IPS-18a (cell line): ENCODE measurements at regions not wholly inside any gene's neighbourhood (a gene's known extent, or its start where the extent isn't known, plus 50 kb on each side); places are given as distances from the start of the nearest gene placed in this dataset.
"Not testable (repeated sequence)": the region's sequence is repeated elsewhere in the genome, so short reads cannot be mapped to it uniquely, and the experiment has no call there.

Experiments used
- H3K27ac ChIP-seq: one replicate; pipeline ENCODE4 v1.5.1; 2013; ENCODE audit warnings: low read length
- H3K27me3 ChIP-seq: one replicate; pipeline ENCODE4 v1.6.1; 2013; ENCODE audit warnings: mild to moderate bottlenecking, low read length; ENCODE audit not compliant: control insufficient read depth, insufficient read depth
- H3K36me3 ChIP-seq: one replicate; pipeline ENCODE4 v1.6.1; 2013; ENCODE audit warnings: low read depth, low read length; ENCODE audit not compliant: control insufficient read depth
- H3K4me1 ChIP-seq: one replicate; pipeline ENCODE4 v1.6.1; 2013; ENCODE audit warnings: low read depth, low read length; ENCODE audit not compliant: control insufficient read depth
- H3K4me3 ChIP-seq: one replicate; pipeline ENCODE4 v1.5.1; 2013; ENCODE audit warnings: low read length
- H3K9ac ChIP-seq: one replicate; pipeline ENCODE4 v1.6.1; 2013; ENCODE audit warnings: mild to moderate bottlenecking, low read length, moderate library complexity
- H3K9me3 ChIP-seq: one replicate; pipeline ENCODE4 v1.6.1; 2013; ENCODE audit warnings: low read depth, low read length; ENCODE audit not compliant: control insufficient read depth

DNA sequence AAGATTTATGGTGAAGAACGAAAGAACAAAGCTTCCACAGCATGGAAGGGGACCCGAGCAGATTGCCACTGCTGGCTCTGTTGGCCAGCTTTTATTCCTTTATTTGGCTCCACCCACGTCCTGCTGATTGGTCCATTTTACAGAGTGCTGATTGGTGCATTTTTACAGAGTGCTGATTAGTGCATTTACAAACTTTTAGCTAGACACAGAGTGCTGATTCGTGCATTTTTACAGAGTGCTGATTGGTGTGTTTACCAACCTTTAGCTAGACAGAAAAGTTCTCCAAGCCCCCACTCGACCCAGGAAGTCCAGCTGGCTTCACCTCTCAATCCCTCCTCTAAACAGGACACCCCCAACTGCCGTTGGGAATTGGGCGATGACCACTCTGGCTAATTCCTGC is 511.5 kb downstream of the CCER1 start:
- not testable (repeated sequence) for H3K4me1 ChIP-seq, H3K9ac ChIP-seq, H3K27ac ChIP-seq, H3K27me3 ChIP-seq, H3K36me3 ChIP-seq, H3K9me3 ChIP-seq, H3K4me3 ChIP-seq

- Histone ChIP-seq H3K36me3 (no peaks in the 10 kb centered on the region), H3K9me3 (peaks cover 3% of the 10 kb centered on the region)
Measured at GRCh38 chr12:90441431-90441830, 513.5 kb downstream of the CCER1 start.

DNA sequence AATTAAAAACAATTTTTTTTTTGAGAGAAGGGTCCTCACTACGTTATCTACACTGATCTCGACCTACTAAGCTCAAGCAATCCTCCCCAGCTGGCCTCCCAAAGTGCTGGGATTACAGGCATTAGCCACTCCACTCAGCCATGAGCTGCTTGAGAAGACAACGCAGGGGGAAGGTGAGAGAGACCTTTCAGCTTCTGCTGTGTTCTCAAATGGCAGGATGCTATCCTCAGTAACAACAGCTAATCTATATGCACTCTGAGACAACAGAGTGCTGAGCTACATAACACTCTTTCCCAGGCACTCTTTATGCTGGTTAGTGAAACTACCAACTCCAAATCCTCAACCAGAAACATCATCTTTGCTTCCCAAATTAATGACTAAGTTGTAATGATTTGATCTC is 526.1 kb downstream of the CCER1 start:
- Histone ChIP-seq H3K27ac (no peak overlapping the region), H3K9ac (no peak overlapping the region), H3K4me1 (no peaks in the 10 kb centered on the region), H3K27me3 (no peaks in the 10 kb centered on the region), H3K4me3 (no peak overlapping the region), H3K36me3 (no peaks in the 10 kb centered on the region), H3K9me3 (no peaks in the 10 kb centered on the region)

More at GRCh38 chr12:90441431-90441830, 513.5 kb downstream of the CCER1 start:
- H3K4me1 ChIP-seq: no peaks in the 10 kb centered on the region
- H3K27ac ChIP-seq: no peak overlapping the region
- H3K27me3 ChIP-seq: no peaks in the 10 kb centered on the region
- no peak overlapping the region for H3K9ac ChIP-seq
- H3K4me3 ChIP-seq: no peak overlapping the region

- no peak overlapping the region for H3K27ac ChIP-seq
- H3K36me3 ChIP-seq: no peaks in the 10 kb centered on the region
- H3K4me1 ChIP-seq: no peaks in the 10 kb centered on the region
- no peaks in the 10 kb centered on the region for H3K27me3 ChIP-seq
- H3K9me3 ChIP-seq: no peaks in the 10 kb centered on the region
- H3K4me3 ChIP-seq: no peak overlapping the region
- no peak overlapping the region for H3K9ac ChIP-seq
Measured at GRCh38 chr12:90428465-90428864, 526.5 kb downstream of the CCER1 start.

GRCh38 chr12:90423965-90424364 is 531.0 kb downstream of the CCER1 start:
- H3K36me3 ChIP-seq: no peaks in the 10 kb centered on the region
- H3K9ac ChIP-seq: no peak overlapping the region
- H3K4me3 ChIP-seq: no peak overlapping the region
- H3K9me3 ChIP-seq: no peaks in the 10 kb centered on the region
- no peaks in the 10 kb centered on the region for H3K27me3 ChIP-seq
- no peak overlapping the region for H3K27ac ChIP-seq
- no peaks in the 10 kb centered on the region for H3K4me1 ChIP-seq

- Histone ChIP-seq H3K9ac (no peak overlapping the region), H3K36me3 (no peaks in the 10 kb centered on the region), H3K4me1 (peaks cover 6% of the 10 kb centered on the region), H3K4me3 (no peak overlapping the region), H3K9me3 (no peaks in the 10 kb centered on the region), H3K27me3 (no peaks in the 10 kb centered on the region), H3K27ac (no peak overlapping the region)
Measured at GRCh38 chr12:90410962-90411361, 544.0 kb downstream of the CCER1 start.

GRCh38 chr12:90407841-90408240 is 547.1 kb downstream of the CCER1 start:
- H3K27me3 ChIP-seq: no peaks in the 10 kb centered on the region
- no peaks in the 10 kb centered on the region for H3K9me3 ChIP-seq

DNA sequence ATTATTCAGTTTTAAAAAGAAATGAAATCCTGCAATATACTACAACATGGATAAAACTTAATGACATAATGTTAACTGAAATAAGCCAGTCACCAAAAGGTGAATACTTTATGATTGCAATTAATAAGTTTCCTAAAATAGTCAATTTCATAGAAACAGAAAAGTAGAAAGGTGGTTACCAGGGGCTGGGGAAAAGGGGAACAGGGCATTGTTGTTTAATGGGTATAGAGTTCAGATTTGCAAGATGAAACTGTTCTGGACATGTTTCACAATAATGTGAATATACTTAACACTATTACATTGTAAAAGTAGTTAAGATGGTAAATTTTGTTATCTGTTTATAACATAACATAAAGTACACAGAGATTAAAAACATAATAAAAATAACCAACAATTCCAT is 550.9 kb downstream of the CCER1 start:
- no peaks in the 10 kb centered on the region for H3K9me3 ChIP-seq
- no peaks in the 10 kb centered on the region for H3K36me3 ChIP-seq
- no peak overlapping the region for H3K27ac ChIP-seq
- no peak overlapping the region for H3K4me3 ChIP-seq
- no peak overlapping the region for H3K9ac ChIP-seq
- no peaks in the 10 kb centered on the region for H3K27me3 ChIP-seq
- H3K4me1 ChIP-seq: no peaks in the 10 kb centered on the region

More at GRCh38 chr12:90407841-90408240, 547.1 kb downstream of the CCER1 start:
- H3K4me3 ChIP-seq: no peak overlapping the region
- H3K36me3 ChIP-seq: no peaks in the 10 kb centered on the region
- no peak overlapping the region for H3K9ac ChIP-seq
- no peak overlapping the region for H3K27ac ChIP-seq
- no peaks in the 10 kb centered on the region for H3K4me1 ChIP-seq

DNA sequence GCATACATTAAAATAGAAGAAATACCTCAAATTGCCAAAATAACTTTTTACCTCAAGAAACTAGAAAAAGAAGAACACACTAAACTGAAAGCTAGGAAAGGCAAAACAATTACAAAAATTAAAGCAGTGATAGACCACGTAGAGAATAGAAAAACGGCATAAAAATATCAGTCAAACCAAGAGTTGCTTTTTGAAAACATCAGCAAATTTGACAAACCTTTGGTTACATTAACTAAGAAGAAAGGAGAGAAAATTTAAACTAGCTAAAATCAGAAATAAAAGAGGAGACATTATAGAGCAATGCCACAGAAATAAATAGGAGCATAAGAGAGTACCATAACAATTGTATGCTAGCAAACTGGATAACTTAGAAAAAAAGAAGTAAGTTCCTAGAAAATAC is 553.8 kb downstream of the CCER1 start:
- H3K27me3 ChIP-seq: no peaks in the 10 kb centered on the region
- H3K27ac ChIP-seq: no peak overlapping the region
- no peaks in the 10 kb centered on the region for H3K36me3 ChIP-seq
- no peak overlapping the region for H3K4me3 ChIP-seq
- H3K9me3 ChIP-seq: no peaks in the 10 kb centered on the region
- H3K4me1 ChIP-seq: no peaks in the 10 kb centered on the region
- H3K9ac ChIP-seq: no peak overlapping the region

- H3K4me1 ChIP-seq: no peaks in the 10 kb centered on the region
- no peak overlapping the region for H3K9ac ChIP-seq
- no peak overlapping the region for H3K27ac ChIP-seq
- no peak overlapping the region for H3K4me3 ChIP-seq
- H3K27me3 ChIP-seq: no peaks in the 10 kb centered on the region
- no peaks in the 10 kb centered on the region for H3K9me3 ChIP-seq
- H3K36me3 ChIP-seq: no peaks in the 10 kb centered on the region
Measured at GRCh38 chr12:90399357-90399756, 555.6 kb downstream of the CCER1 start.

DNA sequence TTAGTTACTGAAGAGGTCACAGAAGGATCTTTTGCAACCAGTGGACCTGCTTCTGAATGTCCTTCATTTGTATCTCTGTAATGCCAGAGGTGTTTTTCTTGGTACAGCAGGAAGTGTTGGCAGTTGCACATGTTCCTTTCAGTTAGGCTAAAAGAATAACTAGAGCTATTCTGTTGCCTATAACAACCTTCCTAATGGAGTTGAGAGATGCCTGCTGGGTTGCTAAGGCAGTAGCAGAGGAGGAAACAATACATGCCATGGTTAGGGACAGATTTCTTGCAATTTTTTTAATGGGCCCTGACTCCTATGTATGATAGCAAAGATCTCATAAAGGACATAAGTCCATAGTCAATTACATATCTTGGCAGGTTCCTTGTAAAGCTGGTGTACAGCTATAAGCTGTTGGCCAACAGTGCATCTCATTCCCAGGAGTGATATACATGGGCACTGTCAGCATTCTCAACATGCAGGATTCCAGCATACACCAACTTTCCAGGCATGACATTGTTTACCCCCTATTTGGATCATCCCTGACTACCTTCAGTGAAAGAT is 556.6 kb downstream of the CCER1 start:
- no peaks in the 10 kb centered on the region for H3K4me1 ChIP-seq
- H3K27me3 ChIP-seq: no peaks in the 10 kb centered on the region
- no peak overlapping the region for H3K4me3 ChIP-seq
- H3K9me3 ChIP-seq: no peaks in the 10 kb centered on the region
- no peak overlapping the region for H3K9ac ChIP-seq
- no peaks in the 10 kb centered on the region for H3K36me3 ChIP-seq
- H3K27ac ChIP-seq: no peak overlapping the region

GRCh38 chr12:90396556-90396955 is 558.4 kb downstream of the CCER1 start:
- no peak overlapping the region for H3K4me3 ChIP-seq
- H3K9me3 ChIP-seq: no peaks in the 10 kb centered on the region
- no peaks in the 10 kb centered on the region for H3K4me1 ChIP-seq

More at GRCh38 chr12:90396556-90396955, 558.4 kb downstream of the CCER1 start:
- Histone ChIP-seq H3K27me3 (no peaks in the 10 kb centered on the region), H3K27ac (no peak overlapping the region), H3K9ac (no peak overlapping the region), H3K36me3 (no peaks in the 10 kb centered on the region)
